HepG2 (cell line): ENCODE measurements at regions not wholly inside any gene's neighbourhood (a gene's known extent, or its start where the extent isn't known, plus 50 kb on each side); places are given as distances from the start of the nearest gene placed in this dataset.

Experiments
- ATAC-seq: fragments of 200-7000 bp; cut with Tn5 transposase; 3 replicates; pipeline ENCODE4 v1.9.1; 2020; ENCODE audit warnings: mild to moderate bottlenecking, moderate library complexity
- BruUV-seq: library from RNA; stranded (reverse); fragments of 400-500 nt; replicated peaks from 2 replicates; lab custom pipeline; 2021; lab: Mats Ljungman, UMichigan
- CTCF ChIA-PET: fragments of 300-600 bp; formaldehyde crosslinking; extraction: SDS; loops from one replicate; lab custom pipeline; 2021; ENCODE audit warnings: low total read pairs, inconsistent platforms, low intra/inter-chr PET ratio; lab: Yijun Ruan, JAX
- POLR2A ChIA-PET: fragments of 350-600 bp; sonication (Branson Sonifier 250); formaldehyde crosslinking; loops from one replicate; lab custom pipeline; 2020; ENCODE audit warnings: antibody characterized with exemption, inconsistent platforms; lab: Yijun Ruan, JAX
- DNase-seq: peaks from one replicate; pipeline ENCODE4 v3.0.0-alpha.2; 2015; ENCODE audit warnings: low spot score
- FAIRE-seq: peaks from 3 replicates; lab custom pipeline; 2011; peaks lifted over from hg19 to GRCh38; lab: Jason Lieb, UNC
- H2AFZ ChIP-seq: one replicate; pipeline ENCODE4 v1.6.1; 2011; ENCODE audit warnings: low read length, inconsistent platforms
- H3K27ac ChIP-seq: fragments of 300-600 bp; 3 replicates; pipeline ENCODE4 v1.8.0; 2011; ENCODE audit warnings: mixed run types, mild to moderate bottlenecking, mixed read lengths, low read length, inconsistent platforms; ENCODE audit not compliant: insufficient read depth; ENCODE audit errors: extremely low read length
- H3K27me3 ChIP-seq, 2 experiments: fragments of 200-600 bp in 1 of 2; 2 replicates in 1 of 2; 3 replicates in 1 of 2; pipeline versions ENCODE4 v1.6.0 to v1.8.0; 2011; ENCODE audit warnings: low read length in 2 of 2, mild to moderate bottlenecking in 2 of 2, moderate library complexity in 2 of 2, inconsistent platforms in 1 of 2; ENCODE audit not compliant: insufficient read depth in 2 of 2, control insufficient read depth in 1 of 2
- H3K36me3 ChIP-seq, 2 experiments: fragments of 200-600 bp in 1 of 2; replicated peaks in 1 of 2; 2 replicates in 1 of 2; 3 replicates in 1 of 2; pipeline versions ENCODE4 v1.5.1 to v1.8.0; 2011; ENCODE audit warnings: low read length in 2 of 2, inconsistent platforms in 1 of 2; ENCODE audit not compliant: insufficient read depth in 2 of 2, control insufficient read depth in 1 of 2
- H3K4me1 ChIP-seq: 2 replicates; pipeline ENCODE4 v1.5.1; 2012; ENCODE audit warnings: low read length, inconsistent platforms; ENCODE audit not compliant: insufficient read depth
- H3K4me2 ChIP-seq: 2 replicates; pipeline ENCODE4 v1.6.0; 2011; ENCODE audit warnings: low read depth, low read length, inconsistent platforms
- H3K4me3 ChIP-seq, 3 experiments: fragments of 200-600 bp in 1 of 3; sonication (generic), shearing (Covaris generic) in 1 of 3; replicated peaks in 1 of 3; 2 replicates each; pipeline ENCODE4 v1.5.1; 2011 to 2016; ENCODE audit warnings: low read length in 3 of 3, inconsistent platforms in 2 of 3, low read depth in 2 of 3, mild to moderate bottlenecking in 2 of 3, control low read depth in 1 of 3, mixed read lengths in 1 of 3; ENCODE audit not compliant: insufficient read depth in 1 of 3
- H3K79me2 ChIP-seq: one replicate; pipeline ENCODE4 v1.6.1; 2011; ENCODE audit warnings: low read length, inconsistent platforms; ENCODE audit not compliant: insufficient read depth
- H3K9ac ChIP-seq: 2 replicates; pipeline ENCODE4 v1.6.0; 2011; ENCODE audit warnings: mild to moderate bottlenecking, low read depth, low read length, inconsistent platforms; ENCODE audit not compliant: insufficient read depth
- H3K9me3 ChIP-seq: 2 replicates; pipeline ENCODE4 v1.5.1; 2012; ENCODE audit warnings: mild to moderate bottlenecking, low read length
- H4K20me1 ChIP-seq: 2 replicates; pipeline ENCODE4 v1.6.0; 2011; ENCODE audit warnings: inconsistent platforms, mild to moderate bottlenecking, low read length, moderate library complexity; ENCODE audit not compliant: insufficient read depth
- ARID4A ChIP-seq: sonication (generic); formaldehyde crosslinking; IDR thresholded peaks from 2 replicates; pipeline ENCODE4 v1.5.0; 2020; ENCODE audit warnings: mild to moderate bottlenecking, missing genetic modification reagents, borderline replicate concordance
- ATAD3A ChIP-seq: sonication (generic); formaldehyde crosslinking; IDR thresholded peaks from 2 replicates; pipeline ENCODE4 v1.4.0; 2020; ENCODE audit warnings: missing genetic modification reagents
- CAMTA2 ChIP-seq: sonication (generic); formaldehyde crosslinking; IDR thresholded peaks from 2 replicates; pipeline ENCODE4 v1.4.0; 2020; ENCODE audit warnings: mild to moderate bottlenecking, missing genetic modification reagents, borderline replicate concordance
- FOXK2 ChIP-seq: fragments of 450-650 bp; IDR thresholded peaks from 2 replicates; pipeline ENCODE4 v1.6.1; 2016
- GATA4 ChIP-seq: sonication (generic); IDR thresholded peaks from 2 replicates; pipeline ENCODE4 v1.6.1; 2016; ENCODE audit warnings: antibody characterized with exemption, low read depth, borderline replicate concordance
- KMT2B ChIP-seq: IDR thresholded peaks from 2 replicates; pipeline ENCODE4 v1.6.1; 2016; ENCODE audit warnings: missing genetic modification reagents, missing compliant biosample characterization
- MATR3 ChIP-seq: sonication (generic); formaldehyde crosslinking; IDR thresholded peaks from 2 replicates; pipeline ENCODE4 v1.4.0; 2020; ENCODE audit warnings: missing genetic modification reagents
- NFE2 ChIP-seq: sonication (generic); formaldehyde crosslinking; IDR thresholded peaks from 2 replicates; pipeline ENCODE4 v1.4.0; 2020; ENCODE audit warnings: missing genetic modification reagents
- PRDM4 ChIP-seq: sonication (generic); formaldehyde crosslinking; IDR thresholded peaks from 2 replicates; pipeline ENCODE4 v1.9.0; 2021; ENCODE audit warnings: missing genetic modification reagents, borderline replicate concordance
- SP140L ChIP-seq: sonication (generic); formaldehyde crosslinking; IDR thresholded peaks from 2 replicates; pipeline ENCODE4 v1.4.0; 2020; ENCODE audit warnings: missing genetic modification reagents, borderline replicate concordance
- TP53 ChIP-seq: sonication (generic); formaldehyde crosslinking; conservative IDR thresholded peaks from 2 replicates; pipeline ENCODE4 v1.4.0; 2020; ENCODE audit warnings: missing genetic modification reagents
- U2AF1 ChIP-seq: fragments of 200-400 bp; formaldehyde crosslinking; optimal IDR thresholded peaks from 2 replicates; pipeline ENCODE3; 2017; ENCODE audit warnings: mild to moderate bottlenecking, low read depth, low read length
- ZEB1 ChIP-seq: IDR thresholded peaks from 2 replicates; pipeline ENCODE4 v1.6.1; 2012; ENCODE audit warnings: mild to moderate bottlenecking, low read depth, inconsistent platforms; ENCODE audit not compliant: insufficient replicate concordance
- ZNF160 ChIP-seq: sonication (generic); formaldehyde crosslinking; IDR thresholded peaks from 2 replicates; pipeline ENCODE4 v1.8.0; 2022; ENCODE audit warnings: mild to moderate bottlenecking, inconsistent platforms, missing genetic modification reagents
- WGBS: methylation state at CpG from one replicate; pipeline ENCODE4 v1.1.6; 2017; ENCODE audit warnings: low lambda C conversion rate; 5-methylcytosine and 5-hydroxymethylcytosine counted together
- in situ Hi-C: cut with HindIII; loops from 2 replicates; pipeline ENCODE4 v1.10.0; 2017; ENCODE audit warnings: low pct_unique_long_range_greater_than_20kb; ENCODE audit not compliant: extremely low pct_ligation_motif_present
- intact Hi-C: fragments of 100-400 bp; cut with micrococcal nuclease; formaldehyde crosslinking; loops from one replicate; pipeline ENCODE4 v1.10.0; 2022; ENCODE audit not compliant: unreplicated experiment
- TF ChIP-seq, protein P1 (sequence below): sonication (generic); formaldehyde crosslinking; IDR thresholded peaks from 2 replicates; pipeline ENCODE4 v1.5.0; 2020; ENCODE audit warnings: missing genetic modification reagents, mild to moderate bottlenecking, borderline replicate concordance
- TF ChIP-seq, protein P2 (sequence below): sonication (generic); formaldehyde crosslinking; IDR thresholded peaks from 2 replicates; pipeline ENCODE4 v1.5.0; 2020; ENCODE audit warnings: missing genetic modification reagents
- TF ChIP-seq, protein P3 (sequence below): sonication (generic); formaldehyde crosslinking; IDR thresholded peaks from 2 replicates; pipeline ENCODE4 v1.4.0; 2020; ENCODE audit warnings: mild to moderate bottlenecking, missing genetic modification reagents

DNA sequence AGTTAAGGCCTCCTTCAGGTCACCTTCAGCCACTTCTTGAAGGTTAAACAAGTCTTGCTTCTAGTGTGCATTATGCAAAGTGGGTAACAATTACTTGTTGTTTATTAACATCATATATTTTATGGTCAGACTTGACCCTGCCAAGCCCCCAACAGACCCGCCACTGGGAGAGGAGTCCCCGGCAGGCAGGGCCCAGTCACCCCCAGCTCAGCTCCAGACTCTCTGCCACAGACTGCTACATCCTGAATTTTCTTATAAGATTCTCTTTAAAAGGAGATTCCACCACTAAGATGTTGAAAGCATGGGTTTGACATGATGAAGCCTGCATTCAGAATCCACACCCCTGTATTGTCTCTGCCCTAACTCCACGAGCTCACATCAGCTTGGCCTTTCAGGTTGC is 174.3 kb upstream of the ARL4C start:
- FAIRE-seq (no peak), DNase-seq (no peak), ATAC-seq (no peak)
- intact Hi-C loops (no loop called here), in situ Hi-C loops (no loop called here)
- BruUV-seq = no TSS peak
- WGBS = 91% methylated on average over 3 of the region's 3 CpGs
- Histone ChIP-seq H3K4me2 (no peak overlapping the region), H3K27me3 (no peaks in the 10 kb centered on the region), H2AFZ (no peak overlapping the region), H3K4me1 (peaks cover 55% of the 10 kb centered on the region), H3K36me3 (no peaks in the 10 kb centered on the region), H3K9ac (no peak overlapping the region), H3K9me3 (no peaks in the 10 kb centered on the region), H3K27ac (no peak overlapping the region), H3K4me3 (no peak overlapping the region), H3K79me2 (no peaks in the 10 kb centered on the region), H4K20me1 (no peaks in the 10 kb centered on the region)
- ChIA-PET POLR2A (interaction anchor here (1.1 to 11.7 kb wide), 2 partner anchors 9 to 21 kb away, joined by 3 to 484 read pairs; no protein-coding TSS in a partner anchor), CTCF (no interaction called here)
- TF ChIP-seq, protein P1, sequence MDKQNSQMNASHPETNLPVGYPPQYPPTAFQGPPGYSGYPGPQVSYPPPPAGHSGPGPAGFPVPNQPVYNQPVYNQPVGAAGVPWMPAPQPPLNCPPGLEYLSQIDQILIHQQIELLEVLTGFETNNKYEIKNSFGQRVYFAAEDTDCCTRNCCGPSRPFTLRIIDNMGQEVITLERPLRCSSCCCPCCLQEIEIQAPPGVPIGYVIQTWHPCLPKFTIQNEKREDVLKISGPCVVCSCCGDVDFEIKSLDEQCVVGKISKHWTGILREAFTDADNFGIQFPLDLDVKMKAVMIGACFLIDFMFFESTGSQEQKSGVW (CRISPR knock-in tag) = no peak
- TF ChIP-seq ARID4A (CRISPR knock-in tag) (no peak), U2AF1 (no peak), SP140L (no peak), FOXK2 (no peak), GATA4 (no peak), ZEB1 (no peak), ATAD3A (no peak), KMT2B (CRISPR knock-in tag) (no peak), NFE2 (CRISPR knock-in tag) (no peak), ZNF160 (no peak), CAMTA2 (CRISPR knock-in tag) (no peak), TP53 (no peak), PRDM4 (CRISPR knock-in tag) (no peak), MATR3 (no peak)
- TF ChIP-seq, protein P2, sequence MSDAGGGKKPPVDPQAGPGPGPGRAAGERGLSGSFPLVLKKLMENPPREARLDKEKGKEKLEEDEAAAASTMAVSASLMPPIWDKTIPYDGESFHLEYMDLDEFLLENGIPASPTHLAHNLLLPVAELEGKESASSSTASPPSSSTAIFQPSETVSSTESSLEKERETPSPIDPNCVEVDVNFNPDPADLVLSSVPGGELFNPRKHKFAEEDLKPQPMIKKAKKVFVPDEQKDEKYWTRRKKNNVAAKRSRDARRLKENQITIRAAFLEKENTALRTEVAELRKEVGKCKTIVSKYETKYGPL = no peak
- TF ChIP-seq, protein P3, sequence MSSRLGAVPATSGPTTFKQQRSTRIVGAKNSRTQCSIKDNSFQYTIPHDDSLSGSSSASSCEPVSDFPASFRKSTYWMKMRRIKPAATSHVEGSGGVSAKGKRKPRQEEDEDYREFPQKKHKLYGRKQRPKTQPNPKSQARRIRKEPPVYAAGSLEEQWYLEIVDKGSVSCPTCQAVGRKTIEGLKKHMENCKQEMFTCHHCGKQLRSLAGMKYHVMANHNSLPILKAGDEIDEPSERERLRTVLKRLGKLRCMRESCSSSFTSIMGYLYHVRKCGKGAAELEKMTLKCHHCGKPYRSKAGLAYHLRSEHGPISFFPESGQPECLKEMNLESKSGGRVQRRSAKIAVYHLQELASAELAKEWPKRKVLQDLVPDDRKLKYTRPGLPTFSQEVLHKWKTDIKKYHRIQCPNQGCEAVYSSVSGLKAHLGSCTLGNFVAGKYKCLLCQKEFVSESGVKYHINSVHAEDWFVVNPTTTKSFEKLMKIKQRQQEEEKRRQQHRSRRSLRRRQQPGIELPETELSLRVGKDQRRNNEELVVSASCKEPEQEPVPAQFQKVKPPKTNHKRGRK (CRISPR knock-in tag) = no peak
